Right renal pelvis (tissue), 4 donors: ENCODE measurements at regions not wholly inside any gene's neighbourhood (a gene's known extent, or its start where the extent isn't known, plus 50 kb on each side); places are given as distances from the start of the nearest gene placed in this dataset.
"Not testable (repeated sequence)": the region's sequence is repeated elsewhere in the genome, so short reads cannot be mapped to it uniquely, and the experiment has no call there.

Experiments used
- DNase-seq, 4 donors: peaks; one replicate each; pipeline ENCODE4 v3.0.0-alpha.2; 2013; ENCODE audit warnings: low read depth in 4 of 4, low spot score in 3 of 4, missing footprints in 1 of 4

DNA sequence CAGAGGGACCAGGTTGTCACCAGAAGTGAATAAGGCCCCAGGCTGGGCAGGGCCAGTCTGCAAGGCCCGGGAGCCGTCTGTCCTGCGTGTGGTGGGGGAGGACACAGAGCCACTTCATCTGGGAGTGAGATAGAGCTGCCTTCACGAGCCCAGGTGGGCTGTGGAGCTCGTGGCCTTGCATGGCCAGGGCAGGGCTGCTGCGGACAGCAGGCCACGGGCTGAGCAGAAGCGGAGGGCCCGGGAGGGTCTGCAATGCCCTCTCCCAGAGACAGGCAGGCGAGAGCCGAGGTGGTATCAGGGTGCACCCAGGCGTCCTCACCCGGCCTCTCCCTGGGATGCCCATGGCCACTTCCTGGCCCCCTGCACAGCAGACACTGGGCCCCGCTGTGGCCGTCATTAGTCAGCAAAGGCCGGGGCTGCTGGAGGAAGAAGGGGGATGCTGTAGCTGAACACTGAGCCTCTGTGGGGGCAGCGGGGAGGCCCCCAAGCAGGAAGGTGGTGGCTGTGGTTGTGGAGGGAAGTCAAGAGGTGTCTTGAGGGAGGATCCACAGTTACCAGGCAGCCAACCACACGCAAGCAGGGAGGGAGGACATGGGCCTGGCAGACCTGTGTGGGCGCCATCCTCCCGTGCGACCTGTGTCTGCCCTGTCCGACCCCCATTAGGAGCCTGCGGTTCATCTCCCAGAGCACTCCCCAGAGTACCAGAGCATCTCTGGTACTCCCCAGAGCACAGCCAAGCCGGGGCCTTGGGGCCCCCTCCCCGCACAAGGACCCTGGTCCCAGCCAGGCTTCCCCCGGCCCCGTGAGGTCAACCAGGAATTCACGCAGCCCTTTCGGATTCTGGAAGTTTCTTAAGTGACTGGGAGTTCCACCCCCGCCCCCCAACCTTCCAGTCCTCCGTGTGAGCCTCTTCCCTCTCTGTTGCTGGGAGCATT, 1109.5 kb downstream of the BRD1 start:
- DNase-seq: no peak

- no peak for DNase-seq
Observed at GRCh38 chr22:48717076-48717810, 1110.4 kb downstream of the BRD1 start.

- DNase-seq: not testable (repeated sequence)
Observed at GRCh38 chr22:48716154-48716553, 1111.5 kb downstream of the BRD1 start.

- no peak for DNase-seq
Observed at GRCh38 chr22:48715511-48715910, 1112.2 kb downstream of the BRD1 start.

- DNase-seq: no peak
Observed at GRCh38 chr22:48714231-48714630, 1113.4 kb downstream of the BRD1 start.

- DNase-seq: no peak
Observed at GRCh38 chr22:48713272-48714205, 1114.1 kb downstream of the BRD1 start.

- no peak for DNase-seq
Observed at GRCh38 chr22:48712558-48713271, 1115.0 kb downstream of the BRD1 start.

DNA sequence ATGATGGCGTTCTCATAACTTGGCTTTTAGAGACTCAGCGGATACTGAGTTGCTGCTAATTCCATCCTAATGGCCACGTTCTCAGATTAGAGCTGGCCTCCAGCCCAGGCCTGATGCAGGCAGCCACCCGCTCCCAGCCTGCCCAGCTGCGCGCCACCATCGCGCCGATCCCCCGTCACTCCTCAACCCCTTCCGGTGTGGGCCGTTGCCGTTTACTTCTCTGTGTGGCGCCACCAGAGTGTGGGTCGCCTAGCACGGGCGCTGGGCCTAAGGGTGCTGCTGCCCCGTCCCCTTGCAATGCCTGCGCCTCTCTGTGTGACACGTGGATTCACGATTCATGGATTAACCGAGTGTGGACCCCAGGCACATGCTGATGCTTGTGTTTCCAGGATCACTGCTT, 1116.0 kb downstream of the BRD1 start:
- DNase-seq: no peak

GRCh38 chr22:48711031-48711431, 1116.6 kb downstream of the BRD1 start:
- DNase-seq: no peak

DNA sequence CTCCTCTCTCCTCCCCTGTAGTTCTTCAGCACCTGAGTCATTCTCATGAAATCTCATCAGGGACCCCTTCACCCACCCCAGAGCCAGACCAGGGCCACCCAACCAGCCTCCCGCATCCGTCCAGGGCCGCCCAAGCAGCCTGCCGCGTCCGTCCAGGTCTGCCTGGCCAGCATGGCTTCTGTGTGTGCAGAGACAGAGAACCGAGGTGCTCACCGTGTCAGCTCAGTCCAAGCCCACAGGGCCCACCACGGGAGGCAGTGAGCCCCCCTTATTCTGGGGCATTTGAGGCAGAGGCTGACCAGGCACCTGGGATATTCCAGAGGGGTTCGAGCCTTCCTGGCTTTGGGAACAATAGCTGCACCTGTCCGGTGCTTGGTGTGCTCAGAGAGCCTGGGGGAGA, 1117.3 kb downstream of the BRD1 start:
- no peak for DNase-seq

- DNase-seq: no peak
Observed at GRCh38 chr22:48709976-48710375, 1117.7 kb downstream of the BRD1 start.

GRCh38 chr22:48709453-48709852, 1118.2 kb downstream of the BRD1 start:
- DNase-seq: no peak

GRCh38 chr22:48708558-48709245, 1119.0 kb downstream of the BRD1 start:
- DNase-seq: no peak

- no peak for DNase-seq
Observed at GRCh38 chr22:48707763-48708557, 1119.7 kb downstream of the BRD1 start.

- DNase-seq: no peak
Observed at GRCh38 chr22:48706934-48707762, 1120.5 kb downstream of the BRD1 start.

- no peak for DNase-seq
Observed at GRCh38 chr22:48705917-48706605, 1121.6 kb downstream of the BRD1 start.
